GM19324 (cell line): ENCODE measurements at regions not wholly inside any gene's neighbourhood (a gene's known extent, or its start where the extent isn't known, plus 50 kb on each side); places are given as distances from the start of the nearest gene placed in this dataset.
"Not testable (repeated sequence)": the region's sequence is repeated elsewhere in the genome, so short reads cannot be mapped to it uniquely, and the experiment has no call there.

Source experiments
- ATAC-seq: cut with Tn5 transposase; IDR thresholded peaks from one replicate; pipeline ENCODE4 v1.9.1; 2021; ENCODE audit warnings: mild to moderate bottlenecking, moderate library complexity; ENCODE audit not compliant: unreplicated experiment, low FRiP score

GRCh38 chr6:137279279-137279678 lies 60.1 kb upstream of the IFNGR1 start:
- not testable (repeated sequence) for ATAC-seq

DNA sequence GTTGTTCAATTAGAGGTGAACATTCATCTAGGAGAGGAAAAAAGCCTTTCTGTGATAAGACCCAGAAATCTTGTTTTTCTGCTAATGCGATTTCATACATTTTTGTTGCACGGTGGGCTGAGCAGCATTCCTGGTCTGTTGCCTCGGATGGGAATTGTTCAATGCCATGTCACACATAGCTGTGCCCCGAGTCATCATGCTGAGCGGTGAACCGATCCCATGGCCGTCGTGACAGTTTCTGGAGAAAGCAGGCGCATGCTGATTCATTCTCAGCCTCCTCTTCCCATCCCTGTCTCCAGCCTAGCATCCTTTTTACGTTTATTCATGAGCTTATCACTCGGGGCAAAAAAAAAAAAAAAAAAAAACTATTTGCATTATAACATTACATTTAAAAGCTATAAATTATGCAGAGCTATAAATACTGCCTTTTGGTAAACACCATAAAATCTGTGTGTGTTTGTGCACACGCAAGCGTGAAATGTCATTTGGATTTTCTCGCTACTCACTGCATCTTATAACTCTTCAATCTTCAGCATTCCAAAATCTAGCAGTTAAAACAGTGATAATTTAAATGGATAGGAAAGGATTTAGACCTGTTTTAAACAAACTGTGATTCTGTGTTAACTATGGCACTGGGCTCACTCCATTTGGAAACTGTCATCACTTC lies 58.9 kb upstream of the IFNGR1 start:
- no peak for ATAC-seq

DNA sequence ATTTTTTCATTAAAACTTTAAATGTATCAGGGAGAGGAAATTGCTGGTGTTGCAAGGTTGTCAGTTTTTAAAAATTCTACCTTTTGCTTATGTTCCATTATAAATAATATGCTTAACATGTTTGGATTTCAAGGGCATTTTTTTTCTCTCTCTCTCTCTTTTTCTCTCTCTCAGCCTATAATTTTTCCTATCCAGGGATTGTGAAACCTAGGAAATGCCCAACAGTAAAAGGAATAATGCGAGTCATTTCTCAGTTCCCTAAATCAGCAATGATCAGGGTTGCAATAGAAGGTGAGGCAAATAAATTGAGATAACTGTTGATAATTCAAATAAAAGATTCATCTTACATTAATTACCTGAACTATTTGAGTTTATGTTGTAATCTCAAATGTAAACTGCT lies 53.2 kb upstream of the IFNGR1 start:
- no peak for ATAC-seq

DNA sequence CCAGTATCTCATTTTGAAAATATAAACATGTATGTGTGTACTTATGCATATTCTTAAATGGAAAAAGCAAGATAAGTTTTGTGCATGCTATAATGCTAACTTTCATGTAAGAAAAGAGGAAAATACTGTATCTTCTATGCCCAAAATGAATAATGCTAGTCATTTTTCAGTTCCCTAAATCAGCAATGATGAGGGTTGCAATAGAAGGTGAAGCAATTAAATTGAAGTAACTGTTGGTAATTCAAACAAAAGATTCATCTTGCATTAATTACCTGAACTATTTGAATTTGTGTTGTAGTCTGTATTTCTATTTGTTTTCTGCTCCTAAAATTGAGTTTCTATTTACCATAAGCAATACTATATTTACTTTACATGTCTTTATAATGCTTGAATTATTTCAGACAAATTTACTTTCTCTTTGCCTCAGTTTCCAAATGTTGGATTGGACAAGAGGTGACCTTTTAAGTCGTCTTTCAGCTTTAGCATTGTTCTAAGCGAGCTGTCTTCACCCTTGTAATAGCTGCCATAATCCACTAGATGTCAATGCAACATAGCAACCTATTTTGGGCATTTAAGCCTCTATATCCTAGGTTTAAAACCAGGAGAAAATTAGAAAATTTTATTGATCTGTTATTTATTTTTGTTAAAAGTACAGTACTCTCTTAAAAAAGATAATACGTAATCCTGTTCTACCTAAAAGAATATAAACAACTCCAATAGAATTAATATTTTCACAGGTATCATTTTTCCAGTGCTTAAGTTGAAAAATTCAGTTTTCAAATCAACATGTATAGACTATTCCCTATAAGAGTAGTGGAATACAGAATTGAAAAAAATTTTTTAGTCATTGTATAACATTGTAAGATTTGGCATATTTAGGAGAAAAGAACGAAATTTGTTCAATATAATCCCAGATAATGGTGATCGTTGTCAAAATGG lies 52.3 kb upstream of the IFNGR1 start:
- ATAC-seq, result no peak

DNA sequence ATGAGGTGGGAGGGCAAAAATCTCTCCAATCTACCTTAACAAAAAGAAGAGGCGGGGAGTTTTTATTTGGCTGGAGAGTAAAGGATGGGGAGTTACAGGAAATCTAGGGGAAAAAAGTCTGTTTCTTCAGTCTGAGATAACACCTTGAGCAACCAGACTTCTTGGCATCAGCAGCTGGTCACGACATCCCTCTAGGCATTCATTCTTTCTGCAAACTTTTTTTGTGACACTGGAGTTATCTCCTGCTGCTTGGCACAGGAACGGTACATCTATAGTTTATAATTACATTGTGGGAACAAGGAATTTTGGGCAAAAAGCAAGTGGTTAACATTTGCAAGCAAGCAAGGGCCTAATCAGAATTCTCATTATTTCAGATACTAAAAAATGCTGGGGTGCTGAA lies 50.6 kb upstream of the IFNGR1 start:
- ATAC-seq, result no peak

GRCh38 chr6:137269347-137269746 lies 50.2 kb upstream of the IFNGR1 start:
- ATAC-seq, result no peak
